Natural killer cell (primary cell): ENCODE measurements at regions not wholly inside any gene's neighbourhood (a gene's known extent, or its start where the extent isn't known, plus 50 kb on each side); places are given as distances from the start of the nearest gene placed in this dataset.

ENCODE experiments used
- ATAC-seq, 3 donors: fragments of 150-1000 bp in 2 of 3; fragments of 200-7000 bp in 1 of 3; cut with Tn5 transposase; 1 replicate in 1 of 3; 2 replicates in 2 of 3; pipeline ENCODE4 v1.10.0; 2021; ENCODE audit warnings: mild to moderate bottlenecking in 2 of 3, moderate library complexity in 2 of 3
- DNase-seq, 2 donors: peaks; one replicate each; pipeline versions ENCODE4 v3.0.0 to v3.0.0-alpha.2; 2013 to 2021; ENCODE audit warnings: mixed read lengths in 1 of 2
- H3K27ac ChIP-seq: one replicate; pipeline ENCODE4 v1.5.1; 2013; ENCODE audit warnings: mild to moderate bottlenecking, low read length
- H3K27me3 ChIP-seq: one replicate; pipeline ENCODE4 v1.6.1; 2013; ENCODE audit warnings: low read length; ENCODE audit not compliant: control insufficient read depth, insufficient read depth
- H3K36me3 ChIP-seq: one replicate; pipeline ENCODE4 v1.6.1; 2013; ENCODE audit warnings: low read length; ENCODE audit not compliant: control insufficient read depth, insufficient read depth
- H3K4me1 ChIP-seq: one replicate; pipeline ENCODE4 v1.6.1; 2013; ENCODE audit warnings: low read length; ENCODE audit not compliant: control insufficient read depth, insufficient read depth
- H3K4me3 ChIP-seq: one replicate; pipeline ENCODE4 v1.5.1; 2013; ENCODE audit warnings: low read length
- H3K9me3 ChIP-seq: one replicate; pipeline ENCODE4 v1.6.1; 2013; ENCODE audit warnings: low read length; ENCODE audit not compliant: control insufficient read depth, insufficient read depth
- H3K27ac Mint-ChIP-seq, 2 donors: one replicate each; pipeline ENCODE4 v1.8.0; 2022; ENCODE audit warnings: mild to moderate bottlenecking in 2 of 2, mixed read lengths in 2 of 2, moderate library complexity in 1 of 2
- H3K27me3 Mint-ChIP-seq, 2 donors: one replicate each; pipeline ENCODE4 v1.8.0; 2022; ENCODE audit warnings: low read depth in 2 of 2, mixed read lengths in 2 of 2
- H3K36me3 Mint-ChIP-seq: one replicate; pipeline ENCODE4 v1.8.0; 2022; ENCODE audit warnings: mixed read lengths
- H3K4me1 Mint-ChIP-seq, 2 donors: one replicate each; pipeline ENCODE4 v1.8.0; 2022; ENCODE audit warnings: mixed read lengths in 2 of 2
- H3K4me3 Mint-ChIP-seq: one replicate; pipeline ENCODE4 v1.8.0; 2022; ENCODE audit warnings: mild to moderate bottlenecking, moderate library complexity, mixed read lengths
- H3K9me3 Mint-ChIP-seq, 2 donors: one replicate each; pipeline ENCODE4 v1.8.0; 2022; ENCODE audit warnings: mixed read lengths in 2 of 2
- CTCF ChIP-seq: fragments of 200-600 bp; IDR thresholded peaks from one replicate; pipeline ENCODE4 v1.8.0; 2022; ENCODE audit warnings: antibody characterized with exemption
- WGBS: methylation state at CpG from one replicate; pipeline ENCODE4 v1.1.7; 2013; ENCODE audit warnings: missing lambda C conversion rate; ENCODE audit not compliant: insufficient coverage; 5-methylcytosine and 5-hydroxymethylcytosine counted together
- intact Hi-C: fragments of 100-400 bp; cut with micrococcal nuclease; formaldehyde crosslinking; loops from one replicate; pipeline ENCODE4 v1.14.2; 2022

- no peaks in the 10 kb centered on the region for H3K9me3 ChIP-seq
- no peak for DNase-seq
- H3K4me3 ChIP-seq = no peak overlapping the region
- no peak overlapping the region for H3K4me3 Mint-ChIP-seq
- 67% methylated on average over 1 of the region's 2 CpGs for WGBS
- H3K9me3 Mint-ChIP-seq = no peaks in the 10 kb centered on the region
- no peak overlapping the region for H3K27ac Mint-ChIP-seq
- no peak for TF ChIP-seq CTCF
- intact Hi-C loops = no loop called here
- H3K4me1 Mint-ChIP-seq = no peaks in the 10 kb centered on the region
- no peak for ATAC-seq
- no peak overlapping the region for H3K27ac ChIP-seq
- H3K36me3 Mint-ChIP-seq = no peaks in the 10 kb centered on the region
- no peaks in the 10 kb centered on the region for H3K27me3 ChIP-seq
- H3K4me1 ChIP-seq = no peaks in the 10 kb centered on the region
- no peaks in the 10 kb centered on the region for H3K36me3 ChIP-seq
- H3K27me3 Mint-ChIP-seq = no peaks in the 10 kb centered on the region
These were observed 266.7 kb upstream of the ADAMTS5 start for GRCh38 chr21:27233514-27234115.

GRCh38 chr21:27225940-27226339, 259.1 kb upstream of the ADAMTS5 start:
- Histone ChIP-seq H3K9me3 (no peaks in the 10 kb centered on the region), H3K4me3 (no peak overlapping the region), H3K27me3 (no peaks in the 10 kb centered on the region), H3K4me1 (no peaks in the 10 kb centered on the region), H3K36me3 (no peaks in the 10 kb centered on the region), H3K27ac (no peak overlapping the region)
- Mint-ChIP-seq H3K27me3 (no peaks in the 10 kb centered on the region), H3K27ac (no peak overlapping the region), H3K36me3 (no peaks in the 10 kb centered on the region), H3K9me3 (peaks cover 8% of the 10 kb centered on the region in 2 donors), H3K4me3 (no peak overlapping the region), H3K4me1 (no peaks in the 10 kb centered on the region)
- DNase-seq (no peak), ATAC-seq (no peak)
- intact Hi-C loops = no loop called here
- TF ChIP-seq CTCF = no peak
- WGBS = 67% methylated on average over 1 of the region's 2 CpGs

- H3K27me3 ChIP-seq = no peaks in the 10 kb centered on the region
- Mint-ChIP-seq H3K36me3 (no peaks in the 10 kb centered on the region), H3K27me3 (no peaks in the 10 kb centered on the region), H3K4me1 (no peaks in the 10 kb centered on the region), H3K4me3 (no peak overlapping the region), H3K27ac (no peak overlapping the region), H3K9me3 (peaks cover 8% of the 10 kb centered on the region in 2 donors)
- H3K36me3 ChIP-seq = no peaks in the 10 kb centered on the region
- no peaks in the 10 kb centered on the region for H3K4me1 ChIP-seq
- ATAC-seq = no peak
- H3K27ac ChIP-seq = no peak overlapping the region
- TF ChIP-seq CTCF = no peak
- no peaks in the 10 kb centered on the region for H3K9me3 ChIP-seq
- DNase-seq = no peak
- intact Hi-C loops = no loop called here
- no peak overlapping the region for H3K4me3 ChIP-seq
These were observed 258.3 kb upstream of the ADAMTS5 start for GRCh38 chr21:27225151-27225550.

GRCh38 chr21:27224169-27224568, 257.3 kb upstream of the ADAMTS5 start:
- no peak overlapping the region for H3K4me3 ChIP-seq
- ATAC-seq (no peak), DNase-seq (no peak)
- H3K27me3 ChIP-seq = no peaks in the 10 kb centered on the region
- H3K4me1 ChIP-seq = no peaks in the 10 kb centered on the region
- H3K9me3 ChIP-seq = no peaks in the 10 kb centered on the region
- Mint-ChIP-seq H3K4me1 (no peaks in the 10 kb centered on the region), H3K9me3 (peaks cover 8 to 10% of the 10 kb centered on the region in 2 donors), H3K27ac (no peak overlapping the region), H3K27me3 (no peaks in the 10 kb centered on the region), H3K4me3 (no peak overlapping the region), H3K36me3 (no peaks in the 10 kb centered on the region)
- H3K36me3 ChIP-seq = no peaks in the 10 kb centered on the region
- intact Hi-C loops = no loop called here
- no peak overlapping the region for H3K27ac ChIP-seq
- TF ChIP-seq CTCF = no peak
